ENCODE measurements at regions not wholly inside any gene's neighbourhood (a gene's known extent, or its start where the extent isn't known, plus 50 kb on each side); places are given as distances from the start of the nearest gene placed in this dataset.
A peak's percentile ranks its signal among the peaks of the same experiment; 100 is the strongest.

DNA sequence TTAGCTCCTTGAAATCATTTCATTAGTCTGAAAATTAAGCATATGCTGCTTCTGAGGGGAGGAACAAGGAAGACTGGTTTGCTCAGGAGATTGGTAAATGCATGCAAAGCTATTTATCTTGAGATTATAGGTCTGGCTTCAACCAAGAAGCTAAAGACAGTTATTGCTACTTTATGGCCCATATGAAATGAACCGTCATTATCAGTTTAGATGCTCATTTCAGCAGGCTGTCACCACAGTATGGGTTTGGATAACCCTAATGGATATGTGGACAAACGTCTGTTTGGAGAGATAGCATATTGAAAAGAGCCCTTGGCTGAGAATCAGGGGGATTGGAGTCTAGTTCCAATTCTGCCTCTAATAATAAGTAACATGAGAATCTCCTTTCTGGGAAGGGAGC is 922.6 kb downstream of the TUSC7 start:
- ATAC-seq, result no peak
- H3K36me3 ChIP-seq, result no peaks in the 10 kb centered on the region

DNA sequence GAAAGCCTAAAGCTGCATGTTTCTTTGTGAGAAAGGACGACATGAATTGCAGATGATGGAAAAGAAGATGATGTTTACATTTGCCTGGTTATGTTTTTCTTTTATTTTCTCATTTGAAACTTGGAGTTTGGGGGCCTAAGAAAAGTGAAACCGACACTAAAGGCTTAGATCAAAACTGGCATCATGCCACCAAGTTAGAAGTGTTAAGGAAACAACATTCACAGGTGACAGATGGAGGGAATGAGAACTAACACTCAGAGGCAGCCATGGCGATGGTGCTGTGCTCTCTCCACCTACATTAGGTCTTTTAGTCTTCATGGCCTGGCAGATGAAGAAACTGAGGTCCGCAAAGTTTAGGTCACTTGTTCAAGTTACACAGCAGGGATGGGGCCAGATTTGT is 923.6 kb downstream of the TUSC7 start:
- Histone ChIP-seq H3K4me1 (peaks cover 0 to 4% of the 10 kb centered on the region in 2 donors), H3K27me3 (no peaks in the 10 kb centered on the region), H3K9me3 (no peaks in the 10 kb centered on the region), H3K36me3 (no peaks in the 10 kb centered on the region), H3K27ac (no peak overlapping the region), H3K4me3 (no peak overlapping the region)
- ATAC-seq, result no peak
- intact Hi-C loops (cut with DNase I), result no loop called here
- DNase-seq, result peak in 1 of 4 donors; percentile 13
- TF ChIP-seq, protein P1, sequence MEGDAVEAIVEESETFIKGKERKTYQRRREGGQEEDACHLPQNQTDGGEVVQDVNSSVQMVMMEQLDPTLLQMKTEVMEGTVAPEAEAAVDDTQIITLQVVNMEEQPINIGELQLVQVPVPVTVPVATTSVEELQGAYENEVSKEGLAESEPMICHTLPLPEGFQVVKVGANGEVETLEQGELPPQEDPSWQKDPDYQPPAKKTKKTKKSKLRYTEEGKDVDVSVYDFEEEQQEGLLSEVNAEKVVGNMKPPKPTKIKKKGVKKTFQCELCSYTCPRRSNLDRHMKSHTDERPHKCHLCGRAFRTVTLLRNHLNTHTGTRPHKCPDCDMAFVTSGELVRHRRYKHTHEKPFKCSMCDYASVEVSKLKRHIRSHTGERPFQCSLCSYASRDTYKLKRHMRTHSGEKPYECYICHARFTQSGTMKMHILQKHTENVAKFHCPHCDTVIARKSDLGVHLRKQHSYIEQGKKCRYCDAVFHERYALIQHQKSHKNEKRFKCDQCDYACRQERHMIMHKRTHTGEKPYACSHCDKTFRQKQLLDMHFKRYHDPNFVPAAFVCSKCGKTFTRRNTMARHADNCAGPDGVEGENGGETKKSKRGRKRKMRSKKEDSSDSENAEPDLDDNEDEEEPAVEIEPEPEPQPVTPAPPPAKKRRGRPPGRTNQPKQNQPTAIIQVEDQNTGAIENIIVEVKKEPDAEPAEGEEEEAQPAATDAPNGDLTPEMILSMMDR (IDR thresholded peaks at IDR 0.05), result no peak

More for the DNA sequence above, 922.6 kb downstream of the TUSC7 start:
- intact Hi-C loops (cut with DNase I), result no loop called here
- no peaks in the 10 kb centered on the region for H3K9me3 ChIP-seq
- no peak overlapping the region for H3K27ac ChIP-seq
- TF ChIP-seq, protein P1 (IDR thresholded peaks at IDR 0.05), result no peak
- peaks cover 0 to 4% of the 10 kb centered on the region in 2 donors for H3K4me1 ChIP-seq
- H3K4me3 ChIP-seq, result no peak overlapping the region
- DNase-seq, result no peak
- H3K27me3 ChIP-seq, result no peaks in the 10 kb centered on the region

DNA sequence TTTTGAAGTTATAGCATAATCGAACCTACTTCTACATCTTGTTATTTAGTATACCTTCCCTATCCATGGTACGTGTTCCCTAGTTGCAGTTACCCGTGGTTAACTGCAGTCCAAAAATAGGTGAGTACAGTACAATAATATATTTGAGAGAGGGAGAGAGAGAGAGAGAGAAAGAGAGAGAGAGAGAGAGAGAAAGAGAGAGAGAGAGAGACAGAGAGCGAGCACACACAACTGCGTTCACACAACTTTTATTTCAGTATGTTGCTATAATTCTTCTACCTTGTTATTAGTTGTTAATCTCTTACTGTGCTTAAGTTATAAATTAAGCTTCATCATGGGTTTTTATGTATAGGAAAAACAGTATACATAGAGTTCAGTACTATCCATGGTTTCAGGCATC is 928.1 kb downstream of the TUSC7 start:
- Histone ChIP-seq H3K9me3 (no peaks in the 10 kb centered on the region), H3K27me3 (no peaks in the 10 kb centered on the region), H3K36me3 (no peaks in the 10 kb centered on the region), H3K27ac (no peak overlapping the region), H3K4me3 (no peak overlapping the region), H3K4me1 (no peaks in the 10 kb centered on the region)
- no peak for ATAC-seq
- intact Hi-C loops (cut with DNase I), result no loop called here
- no peak for DNase-seq
- TF ChIP-seq, protein P1 (IDR thresholded peaks at IDR 0.05), result no peak

DNA sequence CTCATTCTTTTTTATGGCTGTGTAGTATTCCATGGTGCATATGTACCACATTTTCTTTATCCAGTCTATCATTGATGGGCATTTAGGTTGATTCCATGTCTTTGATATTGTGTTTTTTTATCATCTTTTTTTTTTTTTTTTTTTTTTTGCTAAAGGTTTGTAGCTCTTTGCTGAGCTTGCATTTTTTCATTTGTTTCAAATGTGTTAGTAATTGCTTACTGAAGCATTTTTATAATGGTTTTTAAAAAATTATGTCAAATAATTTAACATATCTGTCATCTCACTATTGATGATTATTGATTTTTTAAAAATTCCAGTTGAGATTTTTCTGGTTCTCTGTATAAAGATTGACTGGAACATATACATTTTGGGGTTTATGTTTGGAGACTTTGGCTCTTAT is 934.6 kb downstream of the TUSC7 start:
- TF ChIP-seq, protein P1 (IDR thresholded peaks at IDR 0.05), result no peak
- no peak overlapping the region for H3K27ac ChIP-seq
- intact Hi-C loops (cut with DNase I), result no loop called here
- H3K4me3 ChIP-seq, result no peak overlapping the region
- DNase-seq, result no peak
- peaks cover 0 to 4% of the 10 kb centered on the region in 2 donors for H3K9me3 ChIP-seq
- H3K27me3 ChIP-seq, result no peaks in the 10 kb centered on the region
- no peaks in the 10 kb centered on the region for H3K36me3 ChIP-seq
- no peaks in the 10 kb centered on the region for H3K4me1 ChIP-seq
- ATAC-seq, result no peak

DNA sequence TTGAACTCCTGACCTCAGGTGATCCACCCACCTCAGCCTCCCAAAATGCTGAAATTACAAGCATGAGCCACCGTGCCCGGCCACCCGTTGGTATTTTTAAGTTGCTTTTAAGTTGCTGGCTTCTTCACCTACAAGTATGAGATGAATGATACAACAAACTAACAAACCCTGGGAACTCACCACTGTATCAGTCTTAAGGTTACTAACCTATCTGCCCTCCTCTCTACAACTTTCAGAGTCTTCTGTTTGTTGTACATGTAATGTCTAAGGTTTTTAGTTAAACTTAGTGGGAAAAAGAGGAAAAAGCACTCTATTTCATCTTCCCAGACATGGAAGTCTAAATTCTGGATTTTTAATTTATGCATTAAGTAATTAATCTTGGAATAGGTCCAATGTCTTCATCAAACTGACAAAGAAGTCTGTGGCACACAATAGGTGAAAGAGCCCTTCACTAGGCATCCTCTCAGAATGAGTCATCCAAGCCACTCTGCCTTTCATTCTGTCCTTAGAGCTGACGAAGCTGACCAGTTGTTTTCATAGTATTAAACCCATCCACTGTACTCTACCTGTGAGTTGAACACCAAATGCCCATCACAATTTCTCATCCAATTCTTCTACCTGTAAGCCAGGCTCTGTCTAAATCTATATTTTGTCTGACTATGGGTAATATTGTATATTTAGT is 936.1 kb downstream of the TUSC7 start:
- no peaks in the 10 kb centered on the region for H3K27me3 ChIP-seq
- DNase-seq (no peak), ATAC-seq (peak; percentile 26)
- intact Hi-C loops (cut with DNase I), result no loop called here
- peaks cover 0 to 4% of the 10 kb centered on the region in 2 donors for H3K9me3 ChIP-seq
- TF ChIP-seq, protein P1 (IDR thresholded peaks at IDR 0.05), result no peak
- no peak overlapping the region for H3K4me3 ChIP-seq
- H3K27ac ChIP-seq, result no peak overlapping the region
- no peaks in the 10 kb centered on the region for H3K4me1 ChIP-seq
- no peaks in the 10 kb centered on the region for H3K36me3 ChIP-seq
